GM12872 (cell line): ENCODE measurements at regions not wholly inside any gene's neighbourhood (a gene's known extent, or its start where the extent isn't known, plus 50 kb on each side); places are given as distances from the start of the nearest gene placed in this dataset.

Source experiments
- TF ChIP-seq, protein P1 (sequence below): IDR thresholded peaks from 3 replicates; pipeline ENCODE4 v1.5.1; 2011; ENCODE audit warnings: low read depth, mild to moderate bottlenecking, low read length, moderate library complexity; ENCODE audit not compliant: insufficient read depth

DNA sequence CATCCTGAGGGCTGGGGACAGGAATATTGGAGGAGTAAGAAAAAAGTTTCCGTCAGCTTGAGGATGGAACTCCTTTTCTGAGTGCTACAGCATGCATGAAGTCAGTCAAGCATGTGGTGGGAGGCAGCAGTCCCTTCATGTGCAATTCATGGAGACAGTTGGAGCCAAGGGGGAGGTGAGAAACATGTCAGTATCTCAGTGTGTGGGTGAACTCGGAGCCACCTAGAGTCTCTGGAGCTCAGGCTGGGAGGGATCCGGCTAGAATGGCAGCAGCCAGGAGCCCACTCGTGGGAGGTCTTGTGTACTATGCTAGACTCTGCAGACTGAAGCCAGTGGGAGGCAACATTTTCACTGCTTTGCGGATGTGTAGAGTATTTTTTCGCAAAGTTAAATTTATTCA is 60.3 kb downstream of the AVPR1A start:
- TF ChIP-seq, protein P1, sequence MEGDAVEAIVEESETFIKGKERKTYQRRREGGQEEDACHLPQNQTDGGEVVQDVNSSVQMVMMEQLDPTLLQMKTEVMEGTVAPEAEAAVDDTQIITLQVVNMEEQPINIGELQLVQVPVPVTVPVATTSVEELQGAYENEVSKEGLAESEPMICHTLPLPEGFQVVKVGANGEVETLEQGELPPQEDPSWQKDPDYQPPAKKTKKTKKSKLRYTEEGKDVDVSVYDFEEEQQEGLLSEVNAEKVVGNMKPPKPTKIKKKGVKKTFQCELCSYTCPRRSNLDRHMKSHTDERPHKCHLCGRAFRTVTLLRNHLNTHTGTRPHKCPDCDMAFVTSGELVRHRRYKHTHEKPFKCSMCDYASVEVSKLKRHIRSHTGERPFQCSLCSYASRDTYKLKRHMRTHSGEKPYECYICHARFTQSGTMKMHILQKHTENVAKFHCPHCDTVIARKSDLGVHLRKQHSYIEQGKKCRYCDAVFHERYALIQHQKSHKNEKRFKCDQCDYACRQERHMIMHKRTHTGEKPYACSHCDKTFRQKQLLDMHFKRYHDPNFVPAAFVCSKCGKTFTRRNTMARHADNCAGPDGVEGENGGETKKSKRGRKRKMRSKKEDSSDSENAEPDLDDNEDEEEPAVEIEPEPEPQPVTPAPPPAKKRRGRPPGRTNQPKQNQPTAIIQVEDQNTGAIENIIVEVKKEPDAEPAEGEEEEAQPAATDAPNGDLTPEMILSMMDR: no peak

DNA sequence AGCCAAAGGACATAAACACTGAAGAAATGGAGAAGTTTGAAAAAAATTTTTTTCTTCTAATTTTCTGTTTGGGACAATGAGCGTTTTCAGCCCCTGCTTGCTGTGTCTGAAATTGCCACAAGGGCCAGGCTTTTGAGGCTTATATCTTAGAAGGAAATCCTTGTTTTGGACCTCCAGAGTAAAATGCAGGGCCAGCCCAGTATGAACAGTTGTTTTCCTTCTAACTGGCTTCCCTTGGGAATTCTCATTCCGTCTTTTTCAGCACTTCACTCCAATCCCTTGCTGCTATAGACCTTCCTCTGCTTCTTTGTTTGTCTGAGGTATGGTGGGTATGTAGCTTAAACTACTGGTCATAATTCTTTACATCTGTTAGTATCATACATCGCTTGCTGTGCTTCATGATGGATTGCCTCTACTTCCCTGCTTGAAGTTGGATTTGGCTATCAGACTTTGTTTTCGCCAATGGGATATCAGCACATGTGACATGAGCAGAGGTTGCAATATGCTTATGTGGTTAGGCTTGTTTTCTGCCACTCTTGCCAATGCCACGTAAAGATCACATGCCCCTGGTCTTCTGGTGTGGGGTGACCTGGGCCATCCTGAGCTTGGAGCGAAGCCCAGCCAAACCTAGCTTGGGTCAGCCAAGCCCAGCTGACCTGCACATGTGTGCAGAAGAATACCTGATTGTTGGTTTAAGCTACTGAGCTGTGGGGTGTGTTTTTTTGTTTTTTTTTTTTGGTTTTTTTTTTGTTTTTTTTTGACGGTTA is 64.7 kb downstream of the AVPR1A start:
- TF ChIP-seq, protein P1: no peak

DNA sequence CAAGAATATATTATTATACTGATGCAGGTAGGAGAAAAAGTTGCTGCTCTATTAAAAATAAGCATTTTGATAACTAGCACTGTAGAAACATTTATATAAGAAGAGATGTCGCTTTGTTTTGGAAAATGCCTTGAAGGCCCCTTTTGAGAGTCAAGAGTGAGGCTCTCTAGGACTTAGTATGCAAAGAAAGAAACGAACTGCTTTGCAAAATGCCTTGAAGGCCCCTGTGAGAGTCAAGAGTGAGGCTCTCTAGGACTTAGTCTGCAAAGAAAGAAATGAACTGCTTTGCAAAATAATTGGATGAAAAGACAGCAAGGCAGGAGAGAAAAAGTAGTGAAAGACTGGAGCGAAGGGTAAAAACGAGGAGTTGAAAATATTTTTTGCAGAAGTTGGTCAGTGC is 65.9 kb downstream of the AVPR1A start:
- TF ChIP-seq, protein P1: no peak

GRCh38 chr12:63084501-63084900 is 66.5 kb downstream of the AVPR1A start:
- TF ChIP-seq, protein P1: no peak

- TF ChIP-seq, protein P1: no peak
Observed at GRCh38 chr12:63083046-63083445, 68.0 kb downstream of the AVPR1A start.

- TF ChIP-seq, protein P1: no peak
Observed at GRCh38 chr12:63079791-63080502, 71.1 kb downstream of the AVPR1A start.

DNA sequence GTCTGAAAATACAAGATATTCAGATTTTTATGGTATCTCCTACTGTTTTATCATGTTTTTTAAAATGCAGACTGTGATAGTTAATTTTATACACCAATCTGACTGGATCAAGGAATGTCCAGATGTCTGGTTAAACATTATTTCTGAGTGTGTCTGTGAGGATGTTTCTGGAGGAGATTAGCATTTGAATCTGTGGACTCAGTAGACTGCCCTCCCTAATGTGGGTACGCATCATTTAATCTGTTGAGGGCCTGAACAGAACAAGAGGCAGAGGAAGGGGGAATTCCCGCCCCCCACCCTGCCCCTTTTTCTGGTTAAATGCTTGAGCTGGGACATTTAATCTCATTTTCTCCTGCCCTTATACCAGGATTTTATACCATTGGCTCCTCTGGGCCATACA is 72.1 kb downstream of the AVPR1A start:
- TF ChIP-seq, protein P1: no peak
